HCT116 (cell line): ENCODE measurements at regions not wholly inside any gene's neighbourhood (a gene's known extent, or its start where the extent isn't known, plus 50 kb on each side); places are given as distances from the start of the nearest gene placed in this dataset.

Experiments used
- ATAC-seq: fragments of 200-7000 bp; cut with Tn5 transposase; 2 replicates; pipeline ENCODE4 v1.9.1; 2020; ENCODE audit warnings: mild to moderate bottlenecking, moderate library complexity
- BruUV-seq: library from RNA; stranded (reverse); fragments of 400-500 nt; replicated peaks from 2 replicates; lab custom pipeline; 2021; lab: Mats Ljungman, UMichigan
- CTCF ChIA-PET: fragments of 300-600 bp; sonication (Branson Sonifier 250); formaldehyde crosslinking; loops from one replicate; lab custom pipeline; 2021; ENCODE audit warnings: antibody characterized with exemption; lab: Charles Lee
- POLR2A ChIA-PET: fragments of 300-600, 350-600 bp; sonication (Branson Sonifier 250); formaldehyde crosslinking; loops from one replicate; lab custom pipeline; 2021; ENCODE audit warnings: antibody characterized with exemption; lab: Charles Lee
- RAD21 ChIA-PET, 2 experiments: fragments of 300-600 bp; sonication (Branson Sonifier 250); formaldehyde crosslinking; loops; one replicate each; lab custom pipeline; 2023; ENCODE audit warnings: low total read pairs in 2 of 2; ENCODE audit not compliant: uncharacterized antibody in 2 of 2, unreplicated experiment in 2 of 2, low non-redundant PET in 1 of 2; lab: Charles Lee
- DNase-seq: peaks from one replicate; pipeline ENCODE4 v3.0.0-alpha.2; 2010; ENCODE audit warnings: low read depth, low spot score
- H2AFZ ChIP-seq: fragments of 200-600 bp; shearing (Covaris generic), sonication (generic); 2 replicates; pipeline ENCODE4 v1.6.1; 2017; ENCODE audit warnings: low read depth, mixed run types, mixed read lengths, antibody characterized with exemption, low read length; ENCODE audit not compliant: poor library complexity, severe bottlenecking
- H3K27ac ChIP-seq: 2 replicates; pipeline ENCODE4 v1.5.1; 2012; ENCODE audit warnings: low read depth, low read length
- H3K27me3 ChIP-seq: fragments of 200-600 bp; sonication (generic); 2 replicates; pipeline ENCODE4 v1.6.1; 2016; ENCODE audit warnings: mixed run types, low read length, mixed read lengths; ENCODE audit not compliant: insufficient read depth
- H3K36me3 ChIP-seq, 2 experiments: fragments of 200-500 bp in 1 of 2; fragments of 200-600 bp in 1 of 2; sonication (Bioruptor generic) in 1 of 2; sonication (generic) in 1 of 2; 2 replicates each; pipeline versions ENCODE4 v1.5.1 to v1.6.1; 2014 to 2016; ENCODE audit warnings: low read length in 2 of 2, inconsistent platforms in 1 of 2, mixed read lengths in 1 of 2, mixed run types in 1 of 2; ENCODE audit not compliant: insufficient read depth in 2 of 2, control insufficient read depth in 1 of 2
- H3K4me1 ChIP-seq, 2 experiments: fragments of 200-600 bp in 1 of 2; sonication (generic) in 1 of 2; 2 replicates each; pipeline versions ENCODE4 v1.5.1 to v1.6.1; 2012 to 2017; ENCODE audit warnings: low read length in 2 of 2, inconsistent platforms in 1 of 2, mild to moderate bottlenecking in 1 of 2, mixed read lengths in 1 of 2, mixed run types in 1 of 2, moderate library complexity in 1 of 2; ENCODE audit not compliant: insufficient read depth in 2 of 2, control insufficient read depth in 1 of 2
- H3K4me2 ChIP-seq: fragments of 200-600 bp; sonication (generic); 2 replicates; pipeline ENCODE4 v1.6.1; 2017; ENCODE audit warnings: mixed run types, low read length, mixed read lengths
- H3K4me3 ChIP-seq, 2 experiments: fragments of 200-600 bp in 1 of 2; sonication (generic) in 1 of 2; replicated peaks in 1 of 2; 2 replicates each; pipeline ENCODE4 v1.5.1; 2011 to 2016; ENCODE audit warnings: low read length in 2 of 2, control low read depth in 1 of 2, low read depth in 1 of 2, mild to moderate bottlenecking in 1 of 2, mixed read lengths in 1 of 2, mixed run types in 1 of 2
- H3K79me2 ChIP-seq: fragments of 200-600 bp; sonication (generic); 2 replicates; pipeline ENCODE4 v1.6.1; 2017; ENCODE audit warnings: mild to moderate bottlenecking, mixed run types, low read length, moderate library complexity, mixed read lengths; ENCODE audit not compliant: insufficient read depth
- H3K9ac ChIP-seq: fragments of 200-600 bp; sonication (generic); 2 replicates; pipeline ENCODE4 v1.6.1; 2016; ENCODE audit warnings: low read length, mixed read lengths
- H3K9me2 ChIP-seq: fragments of 200-600 bp; sonication (generic), shearing (Covaris generic); 2 replicates; pipeline ENCODE4 v1.6.1; 2017; ENCODE audit warnings: mixed run types, mild to moderate bottlenecking, moderate library complexity; ENCODE audit not compliant: insufficient read depth
- H3K9me3 ChIP-seq, 2 experiments: fragments of 200-500 bp in 1 of 2; fragments of 200-600 bp in 1 of 2; sonication (Bioruptor generic) in 1 of 2; sonication (generic) in 1 of 2; 2 replicates each; pipeline ENCODE4 v1.6.1; 2014 to 2017; ENCODE audit warnings: low read length in 2 of 2, mixed read lengths in 2 of 2, inconsistent platforms in 1 of 2, low read depth in 1 of 2, mild to moderate bottlenecking in 1 of 2, mixed run types in 1 of 2, moderate library complexity in 1 of 2; ENCODE audit not compliant: control insufficient read depth in 1 of 2, insufficient read depth in 1 of 2
- H4K20me1 ChIP-seq: fragments of 200-600 bp; sonication (generic), shearing (Covaris generic); 2 replicates; pipeline ENCODE4 v1.6.1; 2017; ENCODE audit warnings: mixed run types, mild to moderate bottlenecking, moderate library complexity; ENCODE audit not compliant: insufficient read depth
- CEBPB ChIP-seq: IDR thresholded peaks from 2 replicates; pipeline ENCODE4 v1.6.1; 2012; ENCODE audit warnings: low read depth
- ELF1 ChIP-seq: IDR thresholded peaks from 2 replicates; pipeline ENCODE4 v1.6.1; 2012; ENCODE audit warnings: low read depth, borderline replicate concordance
- EZH2 ChIP-seq: fragments of 200-600 bp; sonication (generic); IDR thresholded peaks from 2 replicates; pipeline ENCODE4 v1.6.1; 2017; ENCODE audit warnings: antibody characterized with exemption, mixed run types
- JUND ChIP-seq: IDR thresholded peaks from 2 replicates; pipeline ENCODE4 v1.6.1; 2012
- RAD21 ChIP-seq: IDR thresholded peaks from 2 replicates; pipeline ENCODE4 v1.6.1; 2012; ENCODE audit warnings: low read depth, mild to moderate bottlenecking
- SIN3A ChIP-seq: IDR thresholded peaks from 2 replicates; pipeline ENCODE4 v1.6.1; 2012; ENCODE audit warnings: low read depth
- intact Hi-C: fragments of 100-400 bp; cut with micrococcal nuclease; formaldehyde crosslinking; loops from 2 replicates; pipeline ENCODE4 v1.10.0; 2022
- TF ChIP-seq, protein P1 (sequence below): IDR thresholded peaks from 2 replicates; pipeline ENCODE4 v1.6.1; 2012; ENCODE audit warnings: low read depth
- TF ChIP-seq, protein P2 (sequence below), 3 experiments: fragments of 200-600 bp in 1 of 3; sonication (generic) in 1 of 3; IDR thresholded peaks in 2 of 3; conservative IDR thresholded peaks in 1 of 3; 2 replicates each; pipeline ENCODE4 v1.5.1; 2012 to 2017; ENCODE audit warnings: low read depth in 2 of 3, low read length in 2 of 3, antibody characterized with exemption in 1 of 3, borderline replicate concordance in 1 of 3, control low read depth in 1 of 3, mild to moderate bottlenecking in 1 of 3, mixed read lengths in 1 of 3, mixed run types in 1 of 3, moderate library complexity in 1 of 3; ENCODE audit not compliant: insufficient read depth in 1 of 3

DNA sequence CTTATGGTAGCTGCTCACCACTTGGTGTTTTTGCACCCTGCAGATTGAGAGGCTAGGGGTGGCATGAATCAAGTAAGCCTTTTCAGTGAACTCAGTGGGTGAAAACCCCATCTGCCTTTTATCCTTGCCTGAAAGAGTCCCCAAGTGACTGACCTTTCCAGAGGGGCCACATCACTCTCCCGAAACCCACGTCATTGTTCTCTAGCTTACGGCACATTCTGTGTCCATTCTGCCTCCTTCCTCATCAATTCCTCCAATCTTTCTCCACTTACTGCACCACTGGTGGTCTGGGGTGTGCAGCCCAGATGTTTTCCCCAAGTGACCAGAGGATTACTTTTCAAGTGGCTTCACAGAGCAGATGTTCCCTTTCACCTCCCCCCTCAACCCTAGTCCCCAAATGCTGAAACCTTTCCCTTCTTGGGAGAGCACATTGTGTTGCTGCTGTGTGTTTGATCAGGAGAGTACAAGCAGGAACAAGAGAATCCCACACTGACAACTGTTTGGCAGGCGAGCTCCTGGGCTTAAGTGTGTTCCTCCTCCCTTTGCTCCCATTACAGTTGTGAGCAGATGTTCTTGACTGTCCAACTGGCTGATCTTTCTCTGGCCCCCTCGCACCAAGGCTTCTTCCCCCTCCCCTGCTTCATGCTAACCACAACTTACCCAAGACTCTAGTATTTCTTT lies 138.0 kb upstream of the IGF1 start:
- intact Hi-C loops: no loop called here
- Histone ChIP-seq H3K4me2 (no peak overlapping the region), H3K4me3 (no peak overlapping the region), H4K20me1 (no peaks in the 10 kb centered on the region), H3K79me2 (no peaks in the 10 kb centered on the region), H3K36me3 (no peaks in the 10 kb centered on the region), H3K9me2 (peaks cover 3% of the 10 kb centered on the region; the same call in 1 of the 2 replicates), H3K4me1 (no peaks in the 10 kb centered on the region), H3K27ac (no peak overlapping the region), H3K9ac (no peak overlapping the region), H2AFZ (no peak overlapping the region), H3K9me3 (no peaks in the 10 kb centered on the region), H3K27me3 (peaks cover 5% of the 10 kb centered on the region; the same call in 1 of the 2 replicates)
- TF ChIP-seq JUND: no peak
- TF ChIP-seq, protein P1, sequence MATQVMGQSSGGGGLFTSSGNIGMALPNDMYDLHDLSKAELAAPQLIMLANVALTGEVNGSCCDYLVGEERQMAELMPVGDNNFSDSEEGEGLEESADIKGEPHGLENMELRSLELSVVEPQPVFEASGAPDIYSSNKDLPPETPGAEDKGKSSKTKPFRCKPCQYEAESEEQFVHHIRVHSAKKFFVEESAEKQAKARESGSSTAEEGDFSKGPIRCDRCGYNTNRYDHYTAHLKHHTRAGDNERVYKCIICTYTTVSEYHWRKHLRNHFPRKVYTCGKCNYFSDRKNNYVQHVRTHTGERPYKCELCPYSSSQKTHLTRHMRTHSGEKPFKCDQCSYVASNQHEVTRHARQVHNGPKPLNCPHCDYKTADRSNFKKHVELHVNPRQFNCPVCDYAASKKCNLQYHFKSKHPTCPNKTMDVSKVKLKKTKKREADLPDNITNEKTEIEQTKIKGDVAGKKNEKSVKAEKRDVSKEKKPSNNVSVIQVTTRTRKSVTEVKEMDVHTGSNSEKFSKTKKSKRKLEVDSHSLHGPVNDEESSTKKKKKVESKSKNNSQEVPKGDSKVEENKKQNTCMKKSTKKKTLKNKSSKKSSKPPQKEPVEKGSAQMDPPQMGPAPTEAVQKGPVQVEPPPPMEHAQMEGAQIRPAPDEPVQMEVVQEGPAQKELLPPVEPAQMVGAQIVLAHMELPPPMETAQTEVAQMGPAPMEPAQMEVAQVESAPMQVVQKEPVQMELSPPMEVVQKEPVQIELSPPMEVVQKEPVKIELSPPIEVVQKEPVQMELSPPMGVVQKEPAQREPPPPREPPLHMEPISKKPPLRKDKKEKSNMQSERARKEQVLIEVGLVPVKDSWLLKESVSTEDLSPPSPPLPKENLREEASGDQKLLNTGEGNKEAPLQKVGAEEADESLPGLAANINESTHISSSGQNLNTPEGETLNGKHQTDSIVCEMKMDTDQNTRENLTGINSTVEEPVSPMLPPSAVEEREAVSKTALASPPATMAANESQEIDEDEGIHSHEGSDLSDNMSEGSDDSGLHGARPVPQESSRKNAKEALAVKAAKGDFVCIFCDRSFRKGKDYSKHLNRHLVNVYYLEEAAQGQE: no peak
- TF ChIP-seq EZH2: no peak
- TF ChIP-seq ELF1: no peak
- TF ChIP-seq, protein P2, sequence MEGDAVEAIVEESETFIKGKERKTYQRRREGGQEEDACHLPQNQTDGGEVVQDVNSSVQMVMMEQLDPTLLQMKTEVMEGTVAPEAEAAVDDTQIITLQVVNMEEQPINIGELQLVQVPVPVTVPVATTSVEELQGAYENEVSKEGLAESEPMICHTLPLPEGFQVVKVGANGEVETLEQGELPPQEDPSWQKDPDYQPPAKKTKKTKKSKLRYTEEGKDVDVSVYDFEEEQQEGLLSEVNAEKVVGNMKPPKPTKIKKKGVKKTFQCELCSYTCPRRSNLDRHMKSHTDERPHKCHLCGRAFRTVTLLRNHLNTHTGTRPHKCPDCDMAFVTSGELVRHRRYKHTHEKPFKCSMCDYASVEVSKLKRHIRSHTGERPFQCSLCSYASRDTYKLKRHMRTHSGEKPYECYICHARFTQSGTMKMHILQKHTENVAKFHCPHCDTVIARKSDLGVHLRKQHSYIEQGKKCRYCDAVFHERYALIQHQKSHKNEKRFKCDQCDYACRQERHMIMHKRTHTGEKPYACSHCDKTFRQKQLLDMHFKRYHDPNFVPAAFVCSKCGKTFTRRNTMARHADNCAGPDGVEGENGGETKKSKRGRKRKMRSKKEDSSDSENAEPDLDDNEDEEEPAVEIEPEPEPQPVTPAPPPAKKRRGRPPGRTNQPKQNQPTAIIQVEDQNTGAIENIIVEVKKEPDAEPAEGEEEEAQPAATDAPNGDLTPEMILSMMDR (IDR thresholded peaks at IDR 0.05 in 2 of 3, conservative IDR thresholded peaks at IDR 0.05 in 1 of 3; ENCODE audit: borderline replicate concordance in 1 of 3, insufficient read depth in 1 of 3, low read depth in 2 of 3, low read length in 2 of 3): no peak
- no peak for TF ChIP-seq SIN3A
- no peak for TF ChIP-seq RAD21
- TF ChIP-seq CEBPB: no peak
- DNase-seq (no peak), ATAC-seq (no peak)
- ChIA-PET POLR2A (no interaction called here), RAD21 (no interaction called here), CTCF (no interaction called here)
- BruUV-seq: no TSS peak
